Neuron (in vitro differentiated cells): ENCODE measurements at regions not wholly inside any gene's neighbourhood (a gene's known extent, or its start where the extent isn't known, plus 50 kb on each side); places are given as distances from the start of the nearest gene placed in this dataset.

Experiments used
- H2AFZ ChIP-seq: one replicate; pipeline ENCODE4 v1.6.1; 2013; ENCODE audit warnings: low read depth, mild to moderate bottlenecking, inconsistent platforms, low read length, moderate library complexity
- H3K27me3 ChIP-seq: one replicate; pipeline ENCODE4 v1.6.1; 2013; ENCODE audit warnings: low read length; ENCODE audit not compliant: insufficient read depth
- H3K36me3 ChIP-seq: one replicate; pipeline ENCODE4 v1.6.1; 2013; ENCODE audit warnings: low read length; ENCODE audit not compliant: insufficient read depth
- H3K4me1 ChIP-seq: one replicate; pipeline ENCODE4 v1.6.1; 2013; ENCODE audit warnings: low read length; ENCODE audit not compliant: insufficient read depth
- H3K4me3 ChIP-seq: 2 replicates; pipeline ENCODE4 v1.5.1; 2013; ENCODE audit warnings: mild to moderate bottlenecking, low read length, moderate library complexity
- H3K9me3 ChIP-seq: one replicate; pipeline ENCODE4 v1.6.1; 2013; ENCODE audit warnings: low read length

- Histone ChIP-seq H3K4me1 (peaks cover 17% of the 10 kb centered on the region), H3K4me3 (no peak overlapping the region), H3K27me3 (no peaks in the 10 kb centered on the region), H3K36me3 (no peaks in the 10 kb centered on the region), H3K9me3 (no peaks in the 10 kb centered on the region), H2AFZ (no peak overlapping the region)
Observed at GRCh38 chr1:62954758-62955157, 170.8 kb downstream of the ATG4C start.

GRCh38 chr1:62955666-62956065 is 171.7 kb downstream of the ATG4C start:
- no peaks in the 10 kb centered on the region for H3K9me3 ChIP-seq
- H3K27me3 ChIP-seq = no peaks in the 10 kb centered on the region
- no peak overlapping the region for H2AFZ ChIP-seq
- no peaks in the 10 kb centered on the region for H3K36me3 ChIP-seq
- H3K4me1 ChIP-seq = peaks cover 17% of the 10 kb centered on the region
- H3K4me3 ChIP-seq = no peak overlapping the region

GRCh38 chr1:62962014-62962812 is 178.3 kb downstream of the ATG4C start:
- peaks cover 9% of the 10 kb centered on the region for H3K4me1 ChIP-seq

GRCh38 chr1:62962901-62963776 is 179.2 kb downstream of the ATG4C start:
- Histone ChIP-seq H3K36me3 (no peaks in the 10 kb centered on the region), H3K9me3 (no peaks in the 10 kb centered on the region), H3K27me3 (no peaks in the 10 kb centered on the region), H3K4me1 (peaks cover 9% of the 10 kb centered on the region), H2AFZ (no peak overlapping the region), H3K4me3 (no peak overlapping the region)

More at GRCh38 chr1:62962014-62962812, 178.3 kb downstream of the ATG4C start:
- no peaks in the 10 kb centered on the region for H3K36me3 ChIP-seq
- H2AFZ ChIP-seq = no peak overlapping the region
- H3K27me3 ChIP-seq = no peaks in the 10 kb centered on the region
- H3K9me3 ChIP-seq = no peaks in the 10 kb centered on the region
- H3K4me3 ChIP-seq = no peak overlapping the region

- peaks cover 9% of the 10 kb centered on the region for H3K4me1 ChIP-seq
- no peak overlapping the region for H2AFZ ChIP-seq
- no peaks in the 10 kb centered on the region for H3K36me3 ChIP-seq
- no peaks in the 10 kb centered on the region for H3K27me3 ChIP-seq
- no peaks in the 10 kb centered on the region for H3K9me3 ChIP-seq
- H3K4me3 ChIP-seq = no peak overlapping the region
Observed at GRCh38 chr1:62964141-62964540, 180.2 kb downstream of the ATG4C start.

GRCh38 chr1:62967031-62967430 is 183.1 kb downstream of the ATG4C start:
- H3K9me3 ChIP-seq = no peaks in the 10 kb centered on the region
- no peaks in the 10 kb centered on the region for H3K27me3 ChIP-seq
- no peak overlapping the region for H3K4me3 ChIP-seq
- peaks cover 9% of the 10 kb centered on the region for H3K4me1 ChIP-seq
- no peak overlapping the region for H2AFZ ChIP-seq
- H3K36me3 ChIP-seq = no peaks in the 10 kb centered on the region

- H3K4me3 ChIP-seq = no peak overlapping the region
- H3K4me1 ChIP-seq = no peaks in the 10 kb centered on the region
- H3K9me3 ChIP-seq = no peaks in the 10 kb centered on the region
- H3K27me3 ChIP-seq = no peaks in the 10 kb centered on the region
- H3K36me3 ChIP-seq = no peaks in the 10 kb centered on the region
- no peak overlapping the region for H2AFZ ChIP-seq
Observed at GRCh38 chr1:62977366-62977765, 193.4 kb downstream of the ATG4C start.

GRCh38 chr1:62978741-62979140 is 194.8 kb downstream of the ATG4C start:
- Histone ChIP-seq H3K4me3 (no peak overlapping the region), H2AFZ (no peak overlapping the region), H3K4me1 (no peaks in the 10 kb centered on the region), H3K36me3 (no peaks in the 10 kb centered on the region), H3K9me3 (no peaks in the 10 kb centered on the region), H3K27me3 (no peaks in the 10 kb centered on the region)

- no peaks in the 10 kb centered on the region for H3K27me3 ChIP-seq
- H3K9me3 ChIP-seq = no peaks in the 10 kb centered on the region
- H3K4me1 ChIP-seq = no peaks in the 10 kb centered on the region
- H2AFZ ChIP-seq = no peak overlapping the region
- no peak overlapping the region for H3K4me3 ChIP-seq
- H3K36me3 ChIP-seq = no peaks in the 10 kb centered on the region
Observed at GRCh38 chr1:62981434-62981833, 197.5 kb downstream of the ATG4C start.

GRCh38 chr1:62988867-62989266 is 204.9 kb downstream of the ATG4C start:
- Histone ChIP-seq H3K27me3 (no peaks in the 10 kb centered on the region), H3K4me3 (no peak overlapping the region), H3K9me3 (no peaks in the 10 kb centered on the region), H2AFZ (no peak overlapping the region), H3K36me3 (no peaks in the 10 kb centered on the region), H3K4me1 (no peaks in the 10 kb centered on the region)

GRCh38 chr1:62989497-62989896 is 205.6 kb downstream of the ATG4C start:
- no peak overlapping the region for H3K4me3 ChIP-seq
- no peaks in the 10 kb centered on the region for H3K27me3 ChIP-seq
- no peaks in the 10 kb centered on the region for H3K9me3 ChIP-seq
- no peaks in the 10 kb centered on the region for H3K36me3 ChIP-seq
- H2AFZ ChIP-seq = no peak overlapping the region
- no peaks in the 10 kb centered on the region for H3K4me1 ChIP-seq

- no peaks in the 10 kb centered on the region for H3K9me3 ChIP-seq
- no peak overlapping the region for H3K4me3 ChIP-seq
- no peaks in the 10 kb centered on the region for H3K4me1 ChIP-seq
- H3K36me3 ChIP-seq = no peaks in the 10 kb centered on the region
- no peaks in the 10 kb centered on the region for H3K27me3 ChIP-seq
- no peak overlapping the region for H2AFZ ChIP-seq
Observed at GRCh38 chr1:62991152-62991551, 207.2 kb downstream of the ATG4C start.

- H3K36me3 ChIP-seq = no peaks in the 10 kb centered on the region
- H3K4me3 ChIP-seq = no peak overlapping the region
- H2AFZ ChIP-seq = no peak overlapping the region
- no peaks in the 10 kb centered on the region for H3K9me3 ChIP-seq
- H3K4me1 ChIP-seq = no peaks in the 10 kb centered on the region
- H3K27me3 ChIP-seq = peaks cover 1% of the 10 kb centered on the region
Observed at GRCh38 chr1:62993844-62994243, 209.9 kb downstream of the ATG4C start.
